GM23248 (cell line): ENCODE measurements at regions not wholly inside any gene's neighbourhood (a gene's known extent, or its start where the extent isn't known, plus 50 kb on each side); places are given as distances from the start of the nearest gene placed in this dataset.

Experiments used
- DNase-seq: peaks from one replicate; pipeline ENCODE4 v3.0.0-alpha.2; 2015
- H2AFZ ChIP-seq: fragments of 200-600 bp; sonication (generic); 2 replicates; pipeline ENCODE4 v1.6.1; 2016; ENCODE audit warnings: antibody characterized with exemption
- H3F3A ChIP-seq: fragments of 200-600 bp; sonication (generic); 2 replicates; pipeline ENCODE4 v1.6.1; 2016; ENCODE audit warnings: mild to moderate bottlenecking, antibody characterized with exemption, mixed run types; ENCODE audit not compliant: insufficient read depth
- H3K27ac ChIP-seq: fragments of 200-600 bp; sonication (generic); 2 replicates; pipeline ENCODE4 v1.5.1; 2016; ENCODE audit warnings: mild to moderate bottlenecking
- H3K27me3 ChIP-seq: fragments of 200-600 bp; sonication (generic); replicated peaks from 2 replicates; pipeline ENCODE4 v1.6.1; 2016; ENCODE audit warnings: mild to moderate bottlenecking; ENCODE audit not compliant: insufficient read depth
- H3K36me3 ChIP-seq: fragments of 200-600 bp; sonication (generic); 2 replicates; pipeline ENCODE4 v1.6.1; 2016; ENCODE audit warnings: low read depth, mild to moderate bottlenecking
- H3K4me1 ChIP-seq: fragments of 200-600 bp; sonication (generic); 2 replicates; pipeline ENCODE4 v1.6.1; 2016; ENCODE audit warnings: mild to moderate bottlenecking; ENCODE audit not compliant: insufficient read depth
- H3K4me2 ChIP-seq: fragments of 200-600 bp; sonication (generic); one replicate; pipeline ENCODE4 v1.6.1; 2016; ENCODE audit warnings: mild to moderate bottlenecking; ENCODE audit not compliant: unreplicated experiment
- H3K4me3 ChIP-seq: fragments of 200-600 bp; sonication (generic); 2 replicates; pipeline ENCODE4 v1.5.1; 2016; ENCODE audit warnings: mild to moderate bottlenecking
- H3K79me2 ChIP-seq: fragments of 200-600 bp; sonication (generic); 2 replicates; pipeline ENCODE4 v1.6.1; 2016; ENCODE audit warnings: mild to moderate bottlenecking; ENCODE audit not compliant: insufficient read depth
- H3K9ac ChIP-seq: fragments of 200-600 bp; sonication (generic); 2 replicates; pipeline ENCODE4 v1.6.1; 2016; ENCODE audit warnings: mild to moderate bottlenecking
- H3K9me2 ChIP-seq: fragments of 200-600 bp; sonication (generic); 2 replicates; pipeline ENCODE4 v1.6.1; 2016; ENCODE audit warnings: mixed run types, mild to moderate bottlenecking, moderate library complexity; ENCODE audit not compliant: insufficient read depth
- H3K9me3 ChIP-seq: fragments of 200-600 bp; sonication (generic); one replicate; pipeline ENCODE4 v1.6.1; 2017; ENCODE audit warnings: low read depth
- H4K20me1 ChIP-seq: fragments of 200-600 bp; sonication (generic); 2 replicates; pipeline ENCODE4 v1.6.0; 2016; ENCODE audit not compliant: insufficient read depth
- EZH2 ChIP-seq: fragments of 200-600 bp; sonication (generic); IDR thresholded peaks from 2 replicates; pipeline ENCODE4 v1.6.1; 2018; ENCODE audit warnings: antibody characterized with exemption, mild to moderate bottlenecking; ENCODE audit not compliant: insufficient read depth, poor library complexity, severe bottlenecking
- EZH2phosphoT487 ChIP-seq: fragments of 200-600 bp; sonication (generic); IDR thresholded peaks from 2 replicates; pipeline ENCODE4 v1.6.1; 2018; ENCODE audit warnings: antibody characterized with exemption, moderate library complexity, mild to moderate bottlenecking, low read depth; ENCODE audit not compliant: insufficient read depth
- WGBS, 2 experiments: methylation state at CpG; one replicate each; pipeline ENCODE4 v1.1.6; 2015 to 2017; ENCODE audit warnings: low lambda C conversion rate in 2 of 2, low coverage in 1 of 2; ENCODE audit errors: missing lambda C conversion rate in 2 of 2; 5-methylcytosine and 5-hydroxymethylcytosine counted together
- in situ Hi-C: fragments of 300-500 bp; cut with MboI; formaldehyde crosslinking; loops from 2 replicates; pipeline ENCODE4 v1.15.0; 2020

- H3F3A ChIP-seq, result no peaks in the 10 kb centered on the region
- no peak overlapping the region for H3K4me2 ChIP-seq
- 81 to 82% methylated on average over 5 of the region's 5 CpGs for WGBS, 2 experiments
- H3K27me3 ChIP-seq, result peaks cover 4% of the 10 kb centered on the region; the same call in 1 of the 2 replicates
- H3K79me2 ChIP-seq, result no peaks in the 10 kb centered on the region
- no peak overlapping the region for H3K27ac ChIP-seq
- no peaks in the 10 kb centered on the region for H3K9me2 ChIP-seq
- no peaks in the 10 kb centered on the region for H4K20me1 ChIP-seq
- no peak overlapping the region for H3K4me3 ChIP-seq
- H3K9ac ChIP-seq, result no peak overlapping the region
- H3K36me3 ChIP-seq, result no peaks in the 10 kb centered on the region
- in situ Hi-C loops, result loop anchor here (5.0 kb wide), 1 partner anchor 672 kb away; no protein-coding TSS in a partner anchor
- no peaks in the 10 kb centered on the region for H3K9me3 ChIP-seq
- TF ChIP-seq EZH2phosphoT487 (no peak), EZH2 (no peak)
- H3K4me1 ChIP-seq, result no peaks in the 10 kb centered on the region
- no peak for DNase-seq
- no peak overlapping the region for H2AFZ ChIP-seq
Observed at GRCh38 chr13:79674765-79675515, 194.0 kb downstream of the NDFIP2 start.

GRCh38 chr13:79673993-79674377 lies 193.0 kb downstream of the NDFIP2 start:
- no peak for DNase-seq
- TF ChIP-seq EZH2, result no peak
- no peak for TF ChIP-seq EZH2phosphoT487
- Histone ChIP-seq H3F3A (no peaks in the 10 kb centered on the region), H4K20me1 (no peaks in the 10 kb centered on the region), H3K4me3 (no peak overlapping the region), H3K36me3 (no peaks in the 10 kb centered on the region), H3K4me1 (no peaks in the 10 kb centered on the region), H2AFZ (no peak overlapping the region), H3K9me3 (no peaks in the 10 kb centered on the region), H3K9me2 (no peaks in the 10 kb centered on the region), H3K27ac (no peak overlapping the region), H3K4me2 (no peak overlapping the region), H3K9ac (no peak overlapping the region), H3K79me2 (no peaks in the 10 kb centered on the region), H3K27me3 (peaks cover 4% of the 10 kb centered on the region; the same call in 1 of the 2 replicates)
- WGBS, 2 experiments, result 61 to 65% methylated on average over 1 of the region's 1 CpG
- in situ Hi-C loops, result no loop called here

- DNase-seq, result no peak
- TF ChIP-seq EZH2 (no peak), EZH2phosphoT487 (no peak)
- WGBS, 2 experiments, result 71 to 76% methylated on average over 6 of the region's 6 CpGs
- H3K27me3 ChIP-seq, result peaks cover 4% of the 10 kb centered on the region; the same call in 1 of the 2 replicates
- H3F3A ChIP-seq, result no peaks in the 10 kb centered on the region
- H3K9me2 ChIP-seq, result no peaks in the 10 kb centered on the region
- in situ Hi-C loops, result no loop called here
- no peak overlapping the region for H3K4me3 ChIP-seq
- H2AFZ ChIP-seq, result no peak overlapping the region
- H3K4me1 ChIP-seq, result no peaks in the 10 kb centered on the region
- no peak overlapping the region for H3K27ac ChIP-seq
- H3K36me3 ChIP-seq, result no peaks in the 10 kb centered on the region
- no peak overlapping the region for H3K4me2 ChIP-seq
- no peaks in the 10 kb centered on the region for H3K79me2 ChIP-seq
- no peaks in the 10 kb centered on the region for H3K9me3 ChIP-seq
- no peaks in the 10 kb centered on the region for H4K20me1 ChIP-seq
- no peak overlapping the region for H3K9ac ChIP-seq
Observed at GRCh38 chr13:79673310-79673992, 192.5 kb downstream of the NDFIP2 start.

- TF ChIP-seq EZH2phosphoT487 (no peak), EZH2 (no peak)
- H3K36me3 ChIP-seq, result no peaks in the 10 kb centered on the region
- no peak overlapping the region for H3K27ac ChIP-seq
- H3K9me2 ChIP-seq, result no peaks in the 10 kb centered on the region
- H3K9me3 ChIP-seq, result no peaks in the 10 kb centered on the region
- H3K79me2 ChIP-seq, result no peaks in the 10 kb centered on the region
- peaks cover 4% of the 10 kb centered on the region; the same call in 1 of the 2 replicates for H3K27me3 ChIP-seq
- no peak overlapping the region for H2AFZ ChIP-seq
- H3F3A ChIP-seq, result no peaks in the 10 kb centered on the region
- 51 to 61% methylated on average over 2 of the region's 2 CpGs for WGBS, 2 experiments
- H3K4me1 ChIP-seq, result no peaks in the 10 kb centered on the region
- in situ Hi-C loops, result no loop called here
- no peak overlapping the region for H3K4me3 ChIP-seq
- no peak for DNase-seq
- no peak overlapping the region for H3K4me2 ChIP-seq
- H4K20me1 ChIP-seq, result no peaks in the 10 kb centered on the region
- no peak overlapping the region for H3K9ac ChIP-seq
Observed at GRCh38 chr13:79671420-79671819, 190.5 kb downstream of the NDFIP2 start.
